ENCODE measurements at regions not wholly inside any gene's neighbourhood (a gene's known extent, or its start where the extent isn't known, plus 50 kb on each side); places are given as distances from the start of the nearest gene placed in this dataset.

GRCh38 chr22:22979954-22980353, 90.4 kb upstream of the GNAZ start:
- no peak for TF ChIP-seq CTCF (conservative IDR thresholded peaks at IDR 0.05; ENCODE audit: low read depth, low read length)
- no peak for TF ChIP-seq EZH2 (IDR thresholded peaks at IDR 0.05; ENCODE audit: borderline replicate concordance, low read depth, low read length, poor library complexity, severe bottlenecking)
